Activated B cell treated with CpG ODN at 0.5 μM for 24 hours (primary cell): ENCODE measurements at regions not wholly inside any gene's neighbourhood (a gene's known extent, or its start where the extent isn't known, plus 50 kb on each side); places are given as distances from the start of the nearest gene placed in this dataset.

ENCODE experiments used
- ATAC-seq: fragments of 200-7000 bp; cut with Tn5 transposase; one replicate; pipeline ENCODE4 v1.10.0; 2021; ENCODE audit warnings: low read depth, mild to moderate bottlenecking, moderate library complexity
- CTCF ChIA-PET: fragments of 350-600 bp; sonication (Branson Sonifier 250); formaldehyde crosslinking; loops from one replicate; lab custom pipeline; 2021; ENCODE audit warnings: antibody characterized with exemption; lab: Charles Lee
- POLR2A ChIA-PET: fragments of 350-600 bp; sonication (Branson Sonifier 250); formaldehyde crosslinking; loops from one replicate; lab custom pipeline; 2021; ENCODE audit warnings: antibody characterized with exemption; lab: Charles Lee
- DNase-seq: peaks from one replicate; pipeline ENCODE4 v3.0.0; 2022
- H3K27ac Mint-ChIP-seq: one replicate; pipeline ENCODE4 v1.8.0; 2020; ENCODE audit warnings: mixed read lengths
- H3K27me3 Mint-ChIP-seq: one replicate; pipeline ENCODE4 v1.8.0; 2021; ENCODE audit warnings: mixed read lengths
- H3K36me3 Mint-ChIP-seq: one replicate; pipeline ENCODE4 v1.8.0; 2021; ENCODE audit warnings: low read depth, mixed read lengths
- H3K4me1 Mint-ChIP-seq: one replicate; pipeline ENCODE4 v1.8.0; 2021; ENCODE audit warnings: mixed read lengths
- H3K4me3 Mint-ChIP-seq: one replicate; pipeline ENCODE4 v1.8.0; 2020; ENCODE audit warnings: mild to moderate bottlenecking, mixed read lengths
- H3K9me3 Mint-ChIP-seq: one replicate; pipeline ENCODE4 v1.8.0; 2020; ENCODE audit warnings: mixed read lengths
- CTCF ChIP-seq: fragments of 200-600 bp; IDR thresholded peaks from one replicate; pipeline ENCODE4 v1.8.0; 2022; ENCODE audit warnings: antibody characterized with exemption, mild to moderate bottlenecking
- intact Hi-C: fragments of 100-400 bp; cut with micrococcal nuclease; formaldehyde crosslinking; loops from one replicate; pipeline ENCODE4 v1.15.1; 2024

GRCh38 chr3:189537135-189537534 lies 94.1 kb upstream of the TP63 start:
- Mint-ChIP-seq H3K27ac (no peak overlapping the region), H3K4me1 (no peaks in the 10 kb centered on the region), H3K27me3 (no peaks in the 10 kb centered on the region), H3K9me3 (no peaks in the 10 kb centered on the region), H3K4me3 (no peak overlapping the region), H3K36me3 (no peaks in the 10 kb centered on the region)
- ChIA-PET POLR2A (no interaction called here), CTCF (no interaction called here)
- intact Hi-C loops, result no loop called here
- ATAC-seq, result no peak
- DNase-seq, result no peak
- TF ChIP-seq CTCF, result no peak

- intact Hi-C loops, result no loop called here
- TF ChIP-seq CTCF, result no peak
- no peak overlapping the region for H3K27ac Mint-ChIP-seq
- peaks cover 17% of the 10 kb centered on the region for H3K9me3 Mint-ChIP-seq
- no peak overlapping the region for H3K4me3 Mint-ChIP-seq
- CTCF ChIA-PET, result no interaction called here
- POLR2A ChIA-PET, result no interaction called here
- no peaks in the 10 kb centered on the region for H3K36me3 Mint-ChIP-seq
- no peak for ATAC-seq
- DNase-seq, result no peak
- no peaks in the 10 kb centered on the region for H3K27me3 Mint-ChIP-seq
- no peaks in the 10 kb centered on the region for H3K4me1 Mint-ChIP-seq
These were observed 83.7 kb upstream of the TP63 start for GRCh38 chr3:189547448-189547847.

- Mint-ChIP-seq H3K4me3 (no peak overlapping the region), H3K36me3 (no peaks in the 10 kb centered on the region)
These were observed 83.1 kb upstream of the TP63 start for GRCh38 chr3:189548053-189548452.

DNA sequence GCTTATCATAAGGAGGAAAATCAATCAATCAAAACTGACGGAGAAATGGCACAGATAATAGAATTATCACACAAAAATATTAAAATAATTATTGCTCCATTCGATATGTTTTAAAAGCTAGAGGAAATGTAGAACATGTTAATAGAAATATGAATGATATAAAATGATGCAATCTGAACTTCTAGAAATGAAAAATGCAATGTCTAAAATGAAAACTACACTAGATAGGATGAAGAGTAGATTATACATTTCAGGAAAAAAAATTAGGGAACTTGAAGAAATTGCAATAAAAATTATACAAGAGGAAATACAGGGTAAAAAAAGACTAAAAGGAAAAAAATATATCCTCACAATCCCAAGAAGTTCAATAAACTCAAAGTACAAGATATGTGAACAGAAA lies 80.2 kb upstream of the TP63 start:
- no peaks in the 10 kb centered on the region for H3K36me3 Mint-ChIP-seq
- no peak for ATAC-seq
- no peaks in the 10 kb centered on the region for H3K27me3 Mint-ChIP-seq
- intact Hi-C loops, result no loop called here
- H3K4me1 Mint-ChIP-seq, result no peaks in the 10 kb centered on the region
- no peak for TF ChIP-seq CTCF
- no peak overlapping the region for H3K27ac Mint-ChIP-seq
- no peak overlapping the region for H3K4me3 Mint-ChIP-seq
- no peak for DNase-seq
- peaks cover 15% of the 10 kb centered on the region for H3K9me3 Mint-ChIP-seq
- POLR2A ChIA-PET, result no interaction called here
- CTCF ChIA-PET, result no interaction called here

More at GRCh38 chr3:189548053-189548452, 83.1 kb upstream of the TP63 start:
- ATAC-seq (no peak), DNase-seq (no peak)
- no peak overlapping the region for H3K27ac Mint-ChIP-seq
- no peaks in the 10 kb centered on the region for H3K4me1 Mint-ChIP-seq
- no peaks in the 10 kb centered on the region for H3K27me3 Mint-ChIP-seq
- ChIA-PET CTCF (no interaction called here), POLR2A (no interaction called here)
- no peak for TF ChIP-seq CTCF
- intact Hi-C loops, result no loop called here
- peaks cover 17% of the 10 kb centered on the region for H3K9me3 Mint-ChIP-seq

DNA sequence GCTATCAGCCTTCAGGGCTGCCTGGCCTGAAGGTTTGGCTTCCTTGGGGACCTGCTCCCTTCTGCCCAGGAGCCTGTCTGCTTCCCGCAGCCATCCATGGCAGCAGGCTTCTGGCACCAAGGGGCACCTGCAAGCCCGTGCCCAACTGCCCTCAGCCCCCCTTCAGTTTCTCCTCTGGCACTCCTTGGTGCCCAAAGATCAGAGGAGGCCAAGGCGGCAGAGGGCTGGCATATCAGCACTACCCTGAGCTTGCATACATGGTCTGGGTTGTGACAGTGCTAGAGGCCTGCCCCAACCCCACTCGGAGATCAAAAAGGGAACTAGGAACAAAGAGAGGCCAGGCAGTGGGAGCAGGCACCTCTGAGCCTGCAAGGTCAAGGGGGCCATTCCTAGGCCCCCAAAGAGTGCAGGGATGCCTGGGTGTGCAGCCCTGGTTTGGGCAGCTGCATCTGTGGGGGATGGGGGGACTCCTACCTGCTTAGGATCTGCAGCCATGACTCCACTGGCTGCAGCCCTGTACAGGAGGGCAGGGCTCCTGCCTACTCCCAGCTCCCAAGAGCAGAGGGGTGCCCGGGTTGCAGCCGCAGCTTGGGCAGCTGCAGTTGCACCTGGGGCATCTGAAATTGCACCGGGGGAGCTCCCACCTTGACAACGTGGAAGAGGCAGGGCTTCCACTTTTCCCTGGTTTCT lies 76.2 kb upstream of the TP63 start:
- POLR2A ChIA-PET, result no interaction called here
- H3K27me3 Mint-ChIP-seq, result no peaks in the 10 kb centered on the region
- H3K4me1 Mint-ChIP-seq, result no peaks in the 10 kb centered on the region
- DNase-seq (no peak), ATAC-seq (no peak)
- H3K9me3 Mint-ChIP-seq, result peaks cover 11% of the 10 kb centered on the region
- intact Hi-C loops, result no loop called here
- H3K4me3 Mint-ChIP-seq, result no peak overlapping the region
- H3K36me3 Mint-ChIP-seq, result no peaks in the 10 kb centered on the region
- CTCF ChIA-PET, result no interaction called here
- no peak for TF ChIP-seq CTCF
- H3K27ac Mint-ChIP-seq, result no peak overlapping the region
